ENCODE measurements at regions not wholly inside any gene's neighbourhood (a gene's known extent, or its start where the extent isn't known, plus 50 kb on each side); places are given as distances from the start of the nearest gene placed in this dataset.

GRCh38 chr10:117454502-117454901, 79.3 kb upstream of the PDZD8 start:
- TF ChIP-seq CTCF (CRISPR knock-in tag; IDR thresholded peaks at IDR 0.05) (no peak), SRY (CRISPR knock-in tag; IDR thresholded peaks at IDR 0.05) (no peak), KDM1A (CRISPR knock-in tag; IDR thresholded peaks at IDR 0.05) (no peak), PAX8 (CRISPR knock-in tag; IDR thresholded peaks at IDR 0.05; ENCODE audit: borderline replicate concordance) (no peak), AKNA (CRISPR knock-in tag; IDR thresholded peaks at IDR 0.05; ENCODE audit: borderline replicate concordance) (no peak), SP4 (CRISPR knock-in tag; IDR thresholded peaks at IDR 0.05) (no peak), TARDBP (CRISPR knock-in tag; IDR thresholded peaks at IDR 0.05) (no peak)

Data from HepG2 (cell line).